ENCODE measurements at regions not wholly inside any gene's neighbourhood (a gene's known extent, or its start where the extent isn't known, plus 50 kb on each side); places are given as distances from the start of the nearest gene placed in this dataset.

DNA sequence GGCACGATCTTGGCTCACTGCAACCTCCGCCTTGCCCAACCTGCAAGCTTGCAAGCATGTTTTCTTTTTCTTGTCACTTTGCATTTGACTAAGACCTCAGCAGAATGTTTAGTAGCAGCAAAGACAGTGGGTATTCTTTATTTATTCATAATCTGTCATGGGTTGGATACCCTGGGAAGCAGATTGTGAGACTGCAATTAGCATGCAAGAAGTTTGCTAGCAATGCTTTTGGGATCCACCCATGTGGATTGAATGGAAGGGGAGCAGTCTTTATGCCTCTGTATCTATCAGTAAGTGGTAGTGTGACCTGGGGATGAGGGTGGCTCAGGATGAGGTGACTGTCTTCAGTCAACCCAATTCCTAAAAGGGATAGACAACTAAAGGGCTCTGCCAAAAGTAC, 166.7 kb downstream of the RAP2B start:
- TF ChIP-seq, protein P1, sequence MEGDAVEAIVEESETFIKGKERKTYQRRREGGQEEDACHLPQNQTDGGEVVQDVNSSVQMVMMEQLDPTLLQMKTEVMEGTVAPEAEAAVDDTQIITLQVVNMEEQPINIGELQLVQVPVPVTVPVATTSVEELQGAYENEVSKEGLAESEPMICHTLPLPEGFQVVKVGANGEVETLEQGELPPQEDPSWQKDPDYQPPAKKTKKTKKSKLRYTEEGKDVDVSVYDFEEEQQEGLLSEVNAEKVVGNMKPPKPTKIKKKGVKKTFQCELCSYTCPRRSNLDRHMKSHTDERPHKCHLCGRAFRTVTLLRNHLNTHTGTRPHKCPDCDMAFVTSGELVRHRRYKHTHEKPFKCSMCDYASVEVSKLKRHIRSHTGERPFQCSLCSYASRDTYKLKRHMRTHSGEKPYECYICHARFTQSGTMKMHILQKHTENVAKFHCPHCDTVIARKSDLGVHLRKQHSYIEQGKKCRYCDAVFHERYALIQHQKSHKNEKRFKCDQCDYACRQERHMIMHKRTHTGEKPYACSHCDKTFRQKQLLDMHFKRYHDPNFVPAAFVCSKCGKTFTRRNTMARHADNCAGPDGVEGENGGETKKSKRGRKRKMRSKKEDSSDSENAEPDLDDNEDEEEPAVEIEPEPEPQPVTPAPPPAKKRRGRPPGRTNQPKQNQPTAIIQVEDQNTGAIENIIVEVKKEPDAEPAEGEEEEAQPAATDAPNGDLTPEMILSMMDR (IDR thresholded peaks at IDR 0.05; ENCODE audit: poor library complexity), result no peak
- TF ChIP-seq EZH2 (IDR thresholded peaks at IDR 0.05; ENCODE audit: borderline replicate concordance) (no peak), EZH2phosphoT487 (IDR thresholded peaks at IDR 0.05; ENCODE audit: low read depth, severe bottlenecking, unreplicated experiment) (no peak)
